ENCODE measurements at regions not wholly inside any gene's neighbourhood (a gene's known extent, or its start where the extent isn't known, plus 50 kb on each side); places are given as distances from the start of the nearest gene placed in this dataset.

DNA sequence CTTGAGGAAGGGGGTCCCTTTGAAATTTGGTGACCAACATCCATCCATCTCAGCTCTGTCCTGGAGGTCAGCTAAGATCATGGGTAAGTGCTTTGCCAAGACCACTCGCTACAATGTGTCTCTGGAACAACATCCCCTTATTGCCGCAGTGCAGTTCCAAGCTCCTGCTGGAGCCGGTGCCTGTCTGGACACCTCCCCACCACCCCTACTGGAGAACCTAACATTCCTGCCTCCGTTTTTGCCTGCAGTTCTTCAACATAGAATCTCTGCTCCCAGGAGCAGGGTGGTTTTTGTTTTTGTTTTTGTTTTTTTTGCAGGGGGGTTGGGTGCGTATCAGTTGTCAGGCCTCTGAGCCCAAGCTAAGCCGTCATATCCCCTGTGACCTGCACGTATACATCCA lies 51.2 kb upstream of the FXYD4 start:
- H3K27ac Mint-ChIP-seq: no peak overlapping the region
- no peaks in the 10 kb centered on the region for H3K36me3 Mint-ChIP-seq
- peaks cover 8 to 27% (median 10%) of the 10 kb centered on the region in 5 donors for H3K27me3 Mint-ChIP-seq
- H3K4me1 Mint-ChIP-seq: peaks cover 0 to 34% (median 12%) of the 10 kb centered on the region in 7 donors
- H3K4me3 Mint-ChIP-seq: no peak overlapping the region
- Histone ChIP-seq H3K4me1 (ENCODE audit: control insufficient read depth in 2 of 2, insufficient read depth in 2 of 2, low read length in 2 of 2) (peaks cover 0 to 3% of the 10 kb centered on the region in 2 donors), H3K27me3 (ENCODE audit: control insufficient read depth in 2 of 2, insufficient read depth in 2 of 2, low read length in 2 of 2) (no peaks in the 10 kb centered on the region), H3K9me3 (ENCODE audit: control insufficient read depth in 2 of 3, low read length in 3 of 3) (no peaks in the 10 kb centered on the region), H3K27ac (ENCODE audit: low read depth, low read length) (no peak overlapping the region), H3K4me3 (ENCODE audit: low read length) (no peak overlapping the region), H3K36me3 (ENCODE audit: control insufficient read depth in 2 of 3, insufficient read depth in 3 of 3, low read length in 3 of 3) (no peaks in the 10 kb centered on the region)
- no peak for ATAC-seq
- CTCF ChIA-PET: interaction anchor here (0.6 kb wide), 1 partner anchor 589 kb away, joined by 3 read pairs; no protein-coding TSS in a partner anchor
- DNase-seq: no peak
- POLR2A ChIA-PET: no interaction called here
- H3K9me3 Mint-ChIP-seq: peaks cover 0 to 1% (median 0%) of the 10 kb centered on the region in 11 donors
- intact Hi-C loops (cut with micrococcal nuclease): no loop called here

DNA sequence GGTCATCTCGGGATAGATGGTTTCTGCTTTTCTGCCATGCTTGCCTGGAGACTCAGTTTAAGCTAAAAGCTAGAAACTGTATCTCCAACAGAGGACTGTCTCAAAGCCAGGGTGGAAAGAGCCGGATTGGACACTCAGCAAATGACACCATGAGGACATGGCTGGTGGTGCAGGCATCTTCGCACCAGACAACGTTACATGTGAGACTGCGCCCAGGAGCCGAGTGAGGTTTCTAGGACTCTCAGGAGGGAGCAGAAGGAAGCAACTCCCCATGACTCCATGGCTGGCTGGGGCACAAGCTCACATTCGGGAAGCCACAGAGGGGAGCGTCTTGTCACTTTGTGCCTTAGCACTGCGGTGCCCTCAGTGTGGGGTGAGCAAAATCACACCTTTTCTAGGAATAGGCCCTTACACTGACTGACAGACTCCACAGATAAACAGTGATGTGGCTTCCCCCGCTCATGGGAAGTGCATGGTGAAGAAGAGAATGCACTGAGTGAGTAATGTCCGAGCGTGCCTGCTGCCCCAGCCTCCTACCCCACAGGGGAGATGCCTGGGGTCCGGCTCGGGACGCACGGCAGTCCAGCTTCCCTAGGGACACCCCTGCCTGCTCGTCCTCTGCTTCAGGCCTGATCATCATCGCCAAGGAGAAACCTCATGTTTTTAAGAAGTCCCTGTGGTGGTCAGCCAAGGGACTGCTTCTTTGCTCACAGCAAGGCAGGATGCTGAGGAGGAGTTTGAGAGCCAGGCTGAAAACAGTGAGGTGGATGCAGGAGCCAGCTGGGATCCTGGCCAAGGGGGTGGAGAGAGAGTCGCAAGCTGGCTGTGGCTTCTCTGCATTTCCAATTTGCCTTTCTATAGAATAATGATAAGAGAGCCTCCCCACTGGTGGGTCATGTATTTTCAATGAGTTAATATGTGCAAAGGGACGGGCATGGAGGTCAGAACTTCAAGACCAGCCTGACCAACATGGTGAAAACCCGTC lies 52.2 kb upstream of the FXYD4 start:
- DNase-seq: no peak
- Histone ChIP-seq H3K36me3 (ENCODE audit: control insufficient read depth in 2 of 3, insufficient read depth in 3 of 3, low read length in 3 of 3) (no peaks in the 10 kb centered on the region), H3K27me3 (ENCODE audit: control insufficient read depth in 2 of 2, insufficient read depth in 2 of 2, low read length in 2 of 2) (no peaks in the 10 kb centered on the region), H3K9me3 (ENCODE audit: control insufficient read depth in 2 of 3, low read length in 3 of 3) (no peaks in the 10 kb centered on the region), H3K27ac (ENCODE audit: low read depth, low read length) (no peak overlapping the region), H3K4me1 (ENCODE audit: control insufficient read depth in 2 of 2, insufficient read depth in 2 of 2, low read length in 2 of 2) (peaks cover 0 to 3% of the 10 kb centered on the region in 2 donors), H3K4me3 (ENCODE audit: low read length) (no peak overlapping the region)
- no peak for ATAC-seq
- Mint-ChIP-seq H3K9me3 (peaks cover 0 to 1% (median 0%) of the 10 kb centered on the region in 11 donors), H3K27ac (no peak overlapping the region), H3K36me3 (no peaks in the 10 kb centered on the region), H3K4me3 (no peak overlapping the region), H3K4me1 (peaks cover 0 to 31% (median 12%) of the 10 kb centered on the region in 7 donors), H3K27me3 (peaks cover 8 to 27% (median 10%) of the 10 kb centered on the region in 5 donors)
- intact Hi-C loops (cut with micrococcal nuclease): no loop called here
- POLR2A ChIA-PET: no interaction called here
- CTCF ChIA-PET: interaction anchor here (1.0 to 1.3 kb wide), 2 partner anchors 9 to 30 kb away, joined by 3 to 5 read pairs; no protein-coding TSS in a partner anchor

DNA sequence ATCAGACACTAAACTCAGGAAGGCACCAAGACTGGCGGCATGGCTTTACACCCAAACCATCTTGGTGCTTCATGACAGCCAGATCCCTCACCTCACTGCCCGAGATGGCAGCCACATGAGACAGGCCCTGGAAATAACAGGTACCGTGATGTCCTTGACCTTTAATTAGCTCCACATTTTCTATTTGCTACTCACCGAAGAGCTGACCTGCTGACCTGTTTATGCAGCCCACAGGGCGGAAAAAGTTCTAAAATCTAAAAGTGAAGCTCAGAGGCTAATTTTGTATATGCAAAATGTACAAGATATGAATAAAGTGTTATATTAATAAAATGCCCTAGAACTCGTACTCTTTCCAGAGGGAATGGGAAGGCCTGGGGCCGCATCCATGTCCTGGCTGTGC lies 51.6 kb upstream of the RASGEF1A start:
- intact Hi-C loops (cut with micrococcal nuclease): no loop called here
- Histone ChIP-seq H3K9me3 (ENCODE audit: control insufficient read depth in 2 of 3, low read length in 3 of 3) (no peaks in the 10 kb centered on the region), H3K4me1 (ENCODE audit: control insufficient read depth in 2 of 2, insufficient read depth in 2 of 2, low read length in 2 of 2) (peaks cover 0 to 3% of the 10 kb centered on the region in 2 donors), H3K27ac (ENCODE audit: low read depth, low read length) (no peak overlapping the region), H3K36me3 (ENCODE audit: control insufficient read depth in 2 of 3, insufficient read depth in 3 of 3, low read length in 3 of 3) (no peaks in the 10 kb centered on the region), H3K4me3 (ENCODE audit: low read length) (no peak overlapping the region), H3K27me3 (ENCODE audit: control insufficient read depth in 2 of 2, insufficient read depth in 2 of 2, low read length in 2 of 2) (no peaks in the 10 kb centered on the region)
- peaks cover 8 to 27% (median 10%) of the 10 kb centered on the region in 5 donors for H3K27me3 Mint-ChIP-seq
- H3K4me3 Mint-ChIP-seq: no peak overlapping the region
- ChIA-PET CTCF (interaction anchor here (1.0 to 1.3 kb wide), 2 partner anchors 9 to 31 kb away, joined by 3 to 5 read pairs; no protein-coding TSS in a partner anchor), POLR2A (interaction anchor here (0.7 kb wide), 1 partner anchor 138 kb away, joined by 3 read pairs; no protein-coding TSS in a partner anchor)
- no peak for DNase-seq
- H3K36me3 Mint-ChIP-seq: no peaks in the 10 kb centered on the region
- peaks cover 0 to 30% (median 12%) of the 10 kb centered on the region in 7 donors for H3K4me1 Mint-ChIP-seq
- H3K27ac Mint-ChIP-seq: no peak overlapping the region
- no peak for ATAC-seq
- H3K9me3 Mint-ChIP-seq: peaks cover 0 to 1% (median 0%) of the 10 kb centered on the region in 11 donors

DNA sequence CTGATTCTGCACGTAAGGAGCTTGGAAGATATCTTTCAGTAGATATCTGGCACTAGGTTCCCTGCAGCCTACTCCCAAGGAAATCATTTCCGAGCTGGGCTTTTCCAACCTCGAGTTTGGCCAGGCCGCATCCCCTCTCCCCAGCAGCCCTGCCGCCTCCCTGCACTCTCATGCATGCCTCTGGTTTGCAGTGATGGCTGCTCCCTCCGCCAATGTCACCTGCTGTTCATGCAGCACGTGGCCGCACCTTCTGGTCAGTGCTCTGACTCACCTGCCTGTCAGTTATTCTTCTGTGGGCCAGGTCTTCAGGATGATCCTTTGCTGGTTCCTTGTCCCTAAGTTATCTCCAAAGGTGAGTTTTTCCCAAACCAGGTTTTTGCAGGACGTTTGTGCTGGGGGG lies 50.6 kb upstream of the RASGEF1A start:
- ChIA-PET CTCF (no interaction called here), POLR2A (no interaction called here)
- Histone ChIP-seq H3K4me1 (ENCODE audit: control insufficient read depth in 2 of 2, insufficient read depth in 2 of 2, low read length in 2 of 2) (no peaks in the 10 kb centered on the region), H3K9me3 (ENCODE audit: control insufficient read depth in 2 of 3, low read length in 3 of 3) (no peaks in the 10 kb centered on the region), H3K27ac (ENCODE audit: low read depth, low read length) (no peak overlapping the region), H3K4me3 (ENCODE audit: low read length) (no peak overlapping the region), H3K36me3 (ENCODE audit: control insufficient read depth in 2 of 3, insufficient read depth in 3 of 3, low read length in 3 of 3) (no peaks in the 10 kb centered on the region), H3K27me3 (ENCODE audit: control insufficient read depth in 2 of 2, insufficient read depth in 2 of 2, low read length in 2 of 2) (no peaks in the 10 kb centered on the region)
- DNase-seq (no peak), ATAC-seq (no peak)
- intact Hi-C loops (cut with micrococcal nuclease): no loop called here
- H3K9me3 Mint-ChIP-seq: peaks cover 0 to 1% (median 0%) of the 10 kb centered on the region in 11 donors
- peaks cover 7 to 24% (median 10%) of the 10 kb centered on the region in 5 donors for H3K27me3 Mint-ChIP-seq
- peaks cover 1 to 23% (median 6%) of the 10 kb centered on the region in 7 donors for H3K4me1 Mint-ChIP-seq
- peak overlapping the region in 1 of 9 donors; percentile 36 for H3K27ac Mint-ChIP-seq
- H3K36me3 Mint-ChIP-seq: no peaks in the 10 kb centered on the region
- H3K4me3 Mint-ChIP-seq: no peak overlapping the region

DNA sequence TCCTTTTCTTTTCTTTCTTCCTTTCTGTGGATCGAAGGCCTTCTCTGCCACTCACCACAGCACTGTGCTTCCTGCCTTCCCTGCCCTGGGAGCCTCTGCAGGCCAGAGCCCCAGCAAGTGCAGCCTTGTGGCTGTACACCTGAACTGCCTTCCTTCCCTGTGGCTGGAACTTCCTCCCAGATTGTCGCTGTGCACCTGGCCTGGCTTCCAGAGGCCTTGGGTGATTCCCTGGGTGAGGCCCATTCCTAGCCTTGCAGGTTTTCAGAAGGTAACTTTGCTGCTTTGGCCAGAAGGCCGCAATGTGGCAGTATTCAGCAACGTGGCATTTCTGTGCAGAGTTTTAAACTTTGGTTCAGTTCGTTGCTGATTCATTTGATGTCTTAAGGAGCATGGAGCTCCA lies 50.1 kb upstream of the RASGEF1A start:
- intact Hi-C loops (cut with micrococcal nuclease): no loop called here
- ATAC-seq: no peak
- DNase-seq: no peak
- ChIA-PET CTCF (no interaction called here), POLR2A (no interaction called here)
- Histone ChIP-seq H3K27me3 (ENCODE audit: control insufficient read depth in 2 of 2, insufficient read depth in 2 of 2, low read length in 2 of 2) (no peaks in the 10 kb centered on the region), H3K9me3 (ENCODE audit: control insufficient read depth in 2 of 3, low read length in 3 of 3) (no peaks in the 10 kb centered on the region), H3K4me1 (ENCODE audit: control insufficient read depth in 2 of 2, insufficient read depth in 2 of 2, low read length in 2 of 2) (no peaks in the 10 kb centered on the region), H3K36me3 (ENCODE audit: control insufficient read depth in 2 of 3, insufficient read depth in 3 of 3, low read length in 3 of 3) (no peaks in the 10 kb centered on the region), H3K4me3 (ENCODE audit: low read length) (no peak overlapping the region), H3K27ac (ENCODE audit: low read depth, low read length) (no peak overlapping the region)
- Mint-ChIP-seq H3K9me3 (peaks cover 0 to 1% (median 0%) of the 10 kb centered on the region in 11 donors), H3K4me3 (no peak overlapping the region), H3K36me3 (no peaks in the 10 kb centered on the region), H3K4me1 (peaks cover 0 to 19% (median 4%) of the 10 kb centered on the region in 7 donors), H3K27me3 (peaks cover 2 to 23% (median 9%) of the 10 kb centered on the region in 5 donors), H3K27ac (no peak overlapping the region)
